HG03457 (cell line): ENCODE measurements at regions not wholly inside any gene's neighbourhood (a gene's known extent, or its start where the extent isn't known, plus 50 kb on each side); places are given as distances from the start of the nearest gene placed in this dataset.

ENCODE experiments used
- ATAC-seq: cut with Tn5 transposase; IDR thresholded peaks from one replicate; pipeline ENCODE4 v1.9.1; 2021; ENCODE audit warnings: moderate number of reproducible peaks; ENCODE audit not compliant: unreplicated experiment

DNA sequence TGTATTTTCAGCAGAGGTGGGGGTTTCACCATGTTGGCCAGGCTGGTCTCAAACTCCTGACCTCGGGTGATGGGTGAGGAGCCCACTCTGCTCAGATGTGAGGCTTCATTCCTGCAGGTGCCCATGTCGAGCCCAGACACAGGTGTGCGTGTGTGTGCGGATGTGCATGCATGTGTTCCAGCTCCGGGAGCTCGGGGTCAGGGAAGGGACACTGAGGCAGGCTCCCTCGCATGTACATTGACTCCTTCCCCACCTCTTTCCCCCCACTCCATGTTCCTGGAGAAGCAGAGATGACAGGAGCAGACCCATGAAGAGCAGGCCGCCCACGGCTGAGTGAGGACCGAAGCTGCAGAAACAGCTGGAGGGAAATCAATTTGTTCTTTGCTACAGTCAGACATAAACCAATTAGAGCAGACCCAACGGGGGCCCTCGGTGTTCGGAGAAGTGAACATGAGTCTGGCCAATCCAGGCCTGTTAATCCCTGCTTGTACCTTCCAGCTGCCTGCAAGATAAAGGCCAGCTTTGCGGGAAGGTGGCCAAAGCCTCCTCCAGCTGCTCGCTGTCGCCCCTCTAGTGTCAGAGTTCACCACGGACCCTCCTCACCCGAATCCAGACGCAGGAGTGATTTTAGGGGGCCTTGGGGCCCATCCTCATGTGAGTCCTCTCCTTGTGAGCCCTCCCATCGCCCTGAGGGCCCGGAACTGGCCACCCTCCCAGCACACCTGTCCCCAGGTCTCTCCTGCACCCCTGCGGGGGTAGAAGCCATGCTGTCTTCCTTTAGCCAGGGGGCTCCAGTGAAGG is 321.0 kb upstream of the RTL1 start:
- no peak for ATAC-seq

DNA sequence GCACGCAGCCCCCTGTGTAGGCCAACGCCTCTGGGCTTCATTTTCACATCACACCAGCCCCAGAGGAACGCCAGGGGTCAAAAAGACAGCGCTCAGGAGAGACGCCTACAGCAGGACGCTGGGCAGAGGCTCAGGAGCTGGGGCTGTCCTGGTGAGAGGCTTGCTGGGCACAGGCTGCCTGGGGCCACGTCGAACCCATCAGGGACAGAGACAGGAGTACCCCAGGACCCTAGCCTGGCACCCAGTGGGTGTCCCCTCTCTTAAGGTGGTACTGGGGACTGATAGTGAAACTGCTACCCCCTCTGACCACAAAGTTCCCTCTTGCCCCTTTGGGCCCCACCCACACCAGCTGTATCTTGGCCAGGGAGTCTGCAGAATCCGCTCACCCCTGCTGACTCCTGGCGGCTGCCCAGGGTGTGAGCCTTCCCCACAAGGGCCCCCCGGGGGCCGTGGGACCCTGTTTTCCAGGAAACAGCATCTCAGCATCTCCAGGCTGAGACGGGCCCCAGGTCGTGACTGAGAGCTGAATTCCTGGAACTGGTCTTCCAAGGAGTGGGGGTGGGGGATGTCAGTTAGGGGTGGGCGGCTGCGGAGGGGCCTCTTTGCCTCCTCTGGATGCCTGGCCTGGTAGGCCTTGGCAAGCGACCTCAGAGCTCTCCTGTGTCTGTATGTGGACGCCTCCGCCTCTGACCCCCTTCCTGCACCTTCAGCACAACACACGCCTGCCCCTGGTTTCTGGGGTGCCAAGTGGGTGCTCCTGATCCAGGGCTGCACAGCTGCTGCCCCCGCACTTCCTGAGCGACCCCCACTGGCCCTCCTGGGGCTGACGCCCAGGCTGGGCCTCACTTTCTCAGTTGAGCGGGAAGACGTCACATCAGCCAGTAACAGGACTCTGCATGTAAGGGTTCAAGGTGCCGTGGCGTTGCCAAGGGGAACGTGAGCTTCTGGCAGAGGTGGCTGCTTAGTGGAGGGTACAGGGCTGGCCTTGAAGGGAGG is 321.9 kb upstream of the RTL1 start:
- no peak for ATAC-seq

DNA sequence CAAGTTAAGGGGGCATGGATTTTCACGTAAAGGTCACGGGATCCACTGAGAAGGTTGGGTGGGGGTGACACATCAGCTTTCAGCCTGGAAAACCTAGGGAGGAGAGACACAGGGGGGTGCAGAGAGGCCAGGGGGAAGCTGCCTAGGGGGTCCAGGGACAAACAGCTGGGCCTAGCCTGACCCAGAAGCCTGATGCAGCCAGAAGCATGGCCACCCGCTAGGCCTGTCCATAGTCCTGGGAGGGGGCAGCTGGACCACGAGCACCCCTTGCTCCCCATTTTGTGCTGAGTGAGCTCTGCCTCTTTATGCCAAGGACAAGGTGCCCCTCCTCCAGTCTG is 322.7 kb upstream of the RTL1 start:
- no peak for ATAC-seq

DNA sequence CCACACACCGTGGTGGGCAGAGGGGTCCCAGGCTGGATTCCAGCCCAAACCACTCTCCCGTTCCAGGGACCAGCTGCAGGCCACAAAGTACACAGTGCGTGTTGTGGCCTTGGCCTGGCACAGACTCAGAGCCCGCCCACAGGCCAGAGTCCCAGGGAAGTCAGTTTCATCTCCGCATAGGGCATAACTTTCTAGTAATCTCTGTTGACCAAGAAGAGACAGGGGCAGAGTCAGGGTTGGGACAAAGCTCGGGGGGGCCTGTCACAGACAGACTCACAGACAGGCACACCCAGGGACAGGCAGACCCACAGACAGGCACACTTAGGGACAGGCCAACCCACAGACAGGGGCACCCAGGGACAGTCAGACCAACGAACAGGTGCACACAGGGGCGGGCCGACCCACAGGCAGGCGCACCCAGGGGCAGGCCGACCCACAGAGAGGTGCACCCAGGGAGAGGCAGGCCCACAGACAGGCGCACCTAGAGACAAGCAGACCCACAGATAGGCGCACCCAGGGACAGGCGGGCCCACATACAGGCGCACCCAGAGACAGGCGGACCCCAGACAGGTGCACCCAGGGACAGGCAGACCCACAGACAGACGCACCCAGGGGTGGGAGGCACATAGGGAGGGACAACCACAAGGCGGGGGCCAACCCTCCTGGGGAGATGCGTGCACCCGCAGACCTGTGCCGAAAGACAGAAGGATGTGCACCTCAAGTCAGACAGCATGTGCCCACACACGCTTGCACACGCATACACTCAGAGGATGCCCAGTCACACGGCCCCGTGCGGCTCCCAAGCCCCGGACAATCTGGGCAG is 323.3 kb upstream of the RTL1 start:
- no peak for ATAC-seq

DNA sequence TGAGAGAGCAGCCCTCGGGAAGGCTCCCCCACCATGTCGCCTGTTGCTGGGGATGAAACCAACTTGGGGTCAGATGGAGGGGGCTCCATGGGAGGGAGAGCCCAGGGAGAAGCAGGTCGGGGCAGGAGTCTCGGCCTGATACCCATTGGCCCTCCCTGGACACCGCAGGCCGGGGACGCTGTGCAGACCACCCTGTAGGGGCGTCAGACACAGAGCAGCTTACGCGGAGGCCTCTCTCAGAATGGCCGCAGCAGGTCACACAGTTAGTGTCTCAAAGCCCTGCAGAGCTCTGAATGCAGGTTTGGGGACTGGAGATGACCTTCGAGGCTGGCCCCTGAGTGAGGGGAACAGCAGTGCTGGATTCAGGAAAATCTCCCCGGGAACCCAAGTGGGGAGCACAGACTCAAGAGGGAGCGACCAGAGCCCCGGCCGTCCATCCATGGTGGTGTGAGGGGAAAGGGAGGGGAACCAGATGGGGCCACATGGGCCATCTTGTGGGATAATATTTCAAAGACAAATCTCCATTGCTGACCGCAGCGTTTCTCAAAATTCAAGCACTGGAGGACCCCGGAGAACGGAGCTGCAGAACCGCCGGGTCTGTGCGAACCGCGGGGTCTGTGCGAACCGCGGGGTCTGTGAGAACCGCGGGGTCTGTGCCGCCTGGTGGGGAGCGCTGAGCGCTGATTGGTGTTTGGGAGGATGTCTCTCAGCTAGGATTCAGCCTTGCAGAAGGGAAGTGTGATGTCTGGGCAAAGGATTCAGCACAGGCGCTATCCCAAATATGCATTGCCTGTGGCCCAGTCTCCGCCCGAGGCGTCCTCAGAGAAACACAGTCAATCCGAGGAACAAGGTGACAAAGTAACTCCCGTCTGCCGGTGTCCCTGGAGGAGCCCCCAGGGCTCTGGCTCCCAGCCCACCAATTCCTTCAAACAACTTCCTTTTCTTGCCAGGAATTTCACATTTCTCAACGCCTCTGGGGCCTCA is 324.4 kb upstream of the RTL1 start:
- ATAC-seq = no peak

DNA sequence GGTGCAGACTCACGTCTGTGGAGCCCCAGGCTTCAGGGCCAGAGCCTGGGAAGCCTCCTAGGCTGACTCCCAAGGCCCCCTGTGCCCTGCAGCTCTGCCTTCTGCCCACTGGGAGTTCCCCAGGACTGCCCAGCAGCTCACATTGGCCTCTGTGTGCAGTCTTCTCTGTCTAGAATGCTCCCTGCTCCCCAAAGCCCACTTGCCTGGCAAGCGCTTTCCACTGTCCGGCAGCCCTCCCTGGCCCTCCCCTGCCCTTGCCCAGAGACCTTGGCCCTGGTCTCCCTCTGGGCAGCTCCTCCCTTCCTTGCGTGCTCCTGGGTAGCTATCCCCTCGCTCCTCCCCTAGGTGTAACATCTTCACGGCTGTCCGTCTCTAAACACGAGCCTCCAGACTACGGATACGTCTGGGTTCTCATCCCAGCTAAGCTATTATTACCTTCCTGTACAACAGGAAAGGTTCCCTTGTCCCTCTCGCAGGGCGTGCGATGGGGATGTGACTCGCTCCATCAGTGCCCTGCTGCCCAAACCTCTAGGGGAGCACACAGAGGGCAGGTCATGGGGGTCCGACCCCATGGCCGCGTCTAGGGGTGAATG is 325.5 kb upstream of the RTL1 start:
- ATAC-seq = no peak

DNA sequence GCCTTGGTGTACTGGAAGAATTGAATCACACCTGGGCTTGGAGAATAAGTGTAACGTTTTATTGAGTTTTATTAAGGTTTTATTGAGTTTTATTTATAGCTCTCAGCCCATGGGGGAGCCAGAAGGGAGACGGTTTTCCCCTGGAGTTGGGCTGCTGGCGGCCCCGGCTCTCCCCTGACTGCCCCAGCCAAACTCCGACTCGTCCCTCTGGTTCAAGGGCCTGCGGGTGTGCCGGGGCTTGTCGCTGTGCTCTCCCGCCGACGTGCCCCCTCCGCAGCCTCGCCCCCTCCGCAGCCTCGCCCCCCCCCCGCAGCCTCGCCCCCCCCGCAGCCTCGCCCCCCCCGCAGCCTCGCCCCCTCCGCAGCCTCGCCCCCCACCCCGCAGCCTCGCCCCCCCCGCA is 326.1 kb upstream of the RTL1 start:
- no peak for ATAC-seq

DNA sequence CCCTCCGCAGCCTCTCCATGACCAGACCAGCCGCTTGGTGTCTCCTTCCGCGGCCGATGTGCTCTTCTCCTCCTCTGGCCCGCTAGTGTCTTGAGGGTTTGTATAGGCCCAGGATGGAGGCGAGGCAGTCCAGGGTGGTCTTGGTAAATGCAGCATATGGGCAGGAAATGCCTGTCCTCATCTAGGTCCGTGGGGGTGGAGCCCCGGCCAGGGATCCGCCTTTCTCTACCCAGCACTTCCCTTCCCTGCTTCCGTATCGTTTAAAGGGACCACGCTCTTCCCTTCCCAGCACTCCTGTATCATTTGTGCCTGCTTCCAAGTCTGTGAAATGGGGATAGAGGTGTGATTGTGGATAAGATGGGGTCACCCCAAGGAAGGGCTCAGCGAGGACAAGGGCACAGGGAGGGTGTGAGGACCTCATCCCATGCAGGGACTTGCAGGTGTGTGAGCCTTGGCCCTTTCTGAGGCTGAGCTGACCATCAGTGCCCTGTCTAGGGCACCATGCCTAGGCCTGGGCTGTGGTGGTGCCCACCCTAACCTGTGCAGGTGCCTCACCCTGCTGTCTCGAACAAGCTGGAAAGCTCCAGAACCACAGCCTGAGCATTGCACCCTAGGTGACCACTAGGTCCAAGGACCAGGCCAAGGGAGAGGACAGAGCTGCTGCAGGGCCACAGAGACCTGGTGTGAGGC is 326.8 kb upstream of the RTL1 start:
- ATAC-seq = no peak

DNA sequence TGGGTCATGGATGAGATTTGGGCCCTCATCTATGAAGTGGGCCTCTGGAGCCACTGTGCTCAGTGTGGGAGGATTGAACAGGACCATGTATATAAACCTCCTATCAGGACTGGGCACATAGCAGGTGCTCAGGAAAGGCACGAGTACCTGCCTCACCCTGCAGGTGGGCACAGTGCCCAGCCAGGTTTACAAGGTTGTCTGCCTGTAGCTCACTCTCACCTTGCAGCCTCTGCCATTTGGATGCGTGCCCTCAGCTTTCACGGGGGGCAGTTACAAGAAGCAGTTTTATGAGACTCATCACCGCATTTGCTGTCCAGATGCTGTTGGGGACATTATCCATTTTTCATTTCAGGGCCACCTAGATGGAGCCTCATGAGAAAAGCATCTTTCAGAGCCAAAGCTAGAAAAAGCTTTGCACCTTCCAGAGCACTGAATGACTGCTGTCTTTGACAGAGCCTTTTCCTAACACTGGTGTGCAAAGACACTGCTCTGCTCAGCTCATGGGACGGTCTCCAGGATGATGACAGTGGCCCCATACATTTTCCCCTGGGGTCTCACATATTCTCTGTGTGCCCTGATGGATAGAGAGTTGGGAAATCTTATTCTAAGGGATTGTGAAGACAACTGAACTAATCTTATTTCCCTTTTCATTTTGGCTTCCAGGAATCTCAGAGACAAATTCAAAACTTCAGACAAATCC is 327.5 kb upstream of the RTL1 start:
- ATAC-seq = no peak

DNA sequence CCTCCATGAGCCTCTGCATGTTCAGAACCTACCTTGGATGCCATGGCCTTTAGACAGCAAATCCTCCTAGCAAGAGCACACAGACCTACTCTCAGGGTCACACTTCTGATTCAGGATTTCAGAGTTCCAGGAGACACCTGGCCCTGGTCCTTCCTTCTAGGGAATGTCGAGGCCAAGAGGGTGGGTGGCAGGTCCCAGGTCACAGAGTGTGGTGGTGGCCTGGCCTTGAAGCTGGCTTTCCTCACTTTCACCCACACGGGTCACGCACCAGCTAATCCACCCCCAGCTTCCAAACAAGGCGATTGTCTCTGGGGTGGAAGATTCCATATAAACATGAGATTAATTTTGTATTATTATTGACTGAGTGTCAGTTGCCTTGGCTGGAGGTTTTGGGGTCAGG is 328.3 kb upstream of the RTL1 start:
- no peak for ATAC-seq

DNA sequence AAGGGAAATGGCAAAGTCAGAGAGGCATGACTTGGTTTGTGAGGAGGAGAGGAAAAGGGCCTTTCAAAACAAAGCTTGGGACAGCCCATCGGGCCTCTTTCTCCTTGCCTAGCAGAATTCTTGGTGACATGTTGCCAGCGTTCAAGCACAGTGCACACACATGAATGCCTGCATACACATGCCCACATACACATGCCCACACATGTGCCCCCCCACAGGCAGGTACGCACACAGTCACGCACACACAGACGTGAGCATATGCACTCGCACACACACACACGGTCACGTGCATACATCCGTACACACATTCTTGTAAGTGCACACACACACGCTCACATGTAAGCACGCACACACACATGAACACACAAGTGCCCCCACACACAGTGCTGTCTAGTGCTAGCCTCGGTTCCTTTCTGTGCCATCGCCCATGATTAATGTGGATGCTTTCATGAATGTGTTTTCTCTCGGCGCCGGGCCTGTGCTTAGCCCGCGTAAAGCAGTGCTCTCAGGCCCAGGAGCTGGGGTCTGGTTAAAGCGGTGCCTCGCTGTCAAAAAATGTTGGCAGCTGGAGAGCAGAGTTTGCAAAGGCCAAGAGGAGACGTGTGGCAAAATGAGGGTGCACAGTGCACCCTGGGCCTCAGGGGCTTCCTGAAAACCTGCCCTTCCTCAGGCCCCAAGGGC is 328.8 kb upstream of the DIO3 start:
- ATAC-seq = no peak

DNA sequence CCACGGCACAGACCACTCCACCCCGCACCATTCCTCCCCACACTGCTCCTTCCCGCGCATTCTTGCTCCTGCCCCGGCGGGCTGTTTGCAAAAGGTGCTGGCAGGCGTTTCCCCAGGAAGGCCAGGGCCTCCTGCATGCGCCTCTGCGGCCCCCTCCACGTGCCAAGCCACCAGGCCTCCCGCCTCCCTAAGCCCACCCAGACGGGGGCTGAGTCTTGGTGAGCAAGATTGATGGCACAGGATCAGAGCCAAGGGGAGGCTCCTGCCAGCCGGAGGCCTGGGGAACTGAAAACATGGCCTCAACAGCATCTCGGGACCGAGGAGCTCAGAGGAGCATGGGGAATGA is 328.3 kb upstream of the DIO3 start:
- no peak for ATAC-seq

DNA sequence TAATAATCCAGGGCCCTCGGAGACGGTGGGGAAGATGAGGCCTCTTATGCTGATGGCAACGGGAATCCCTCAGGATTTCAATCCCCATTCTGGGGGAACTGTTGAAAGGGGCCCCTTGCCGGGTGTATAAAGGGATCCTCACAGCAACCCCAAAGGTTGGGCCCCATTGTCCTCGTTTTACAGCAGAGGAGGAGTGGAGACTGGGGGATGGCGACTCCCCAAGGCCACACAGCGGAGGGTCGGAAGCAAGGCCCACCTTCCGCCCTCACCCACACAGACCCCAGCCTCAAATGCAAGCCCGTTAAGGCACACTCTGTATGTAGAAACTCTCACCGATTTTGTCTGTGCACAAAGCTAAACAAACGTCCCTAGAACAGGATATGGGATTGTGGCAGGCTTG is 327.9 kb upstream of the DIO3 start:
- no peak for ATAC-seq

DNA sequence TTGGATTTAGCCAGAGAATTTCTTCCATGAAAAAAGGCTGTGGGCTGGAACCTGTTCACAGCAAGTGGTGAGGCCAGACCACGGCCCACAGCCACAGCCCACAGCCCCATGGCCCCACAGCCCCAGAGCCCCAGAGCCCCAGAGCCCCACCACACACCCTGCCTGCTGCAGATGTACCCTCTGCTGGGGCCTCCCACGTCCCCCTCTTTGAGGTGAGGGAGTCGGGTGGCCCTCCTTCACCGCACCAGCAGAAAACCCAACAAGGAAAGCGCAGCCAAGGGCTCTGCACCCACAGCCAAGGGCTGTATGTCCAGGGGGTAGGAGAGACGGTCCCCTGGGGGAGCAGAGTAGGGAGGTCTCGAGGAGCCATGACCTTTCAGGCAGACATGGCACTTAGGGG is 327.5 kb upstream of the DIO3 start:
- no peak for ATAC-seq

DNA sequence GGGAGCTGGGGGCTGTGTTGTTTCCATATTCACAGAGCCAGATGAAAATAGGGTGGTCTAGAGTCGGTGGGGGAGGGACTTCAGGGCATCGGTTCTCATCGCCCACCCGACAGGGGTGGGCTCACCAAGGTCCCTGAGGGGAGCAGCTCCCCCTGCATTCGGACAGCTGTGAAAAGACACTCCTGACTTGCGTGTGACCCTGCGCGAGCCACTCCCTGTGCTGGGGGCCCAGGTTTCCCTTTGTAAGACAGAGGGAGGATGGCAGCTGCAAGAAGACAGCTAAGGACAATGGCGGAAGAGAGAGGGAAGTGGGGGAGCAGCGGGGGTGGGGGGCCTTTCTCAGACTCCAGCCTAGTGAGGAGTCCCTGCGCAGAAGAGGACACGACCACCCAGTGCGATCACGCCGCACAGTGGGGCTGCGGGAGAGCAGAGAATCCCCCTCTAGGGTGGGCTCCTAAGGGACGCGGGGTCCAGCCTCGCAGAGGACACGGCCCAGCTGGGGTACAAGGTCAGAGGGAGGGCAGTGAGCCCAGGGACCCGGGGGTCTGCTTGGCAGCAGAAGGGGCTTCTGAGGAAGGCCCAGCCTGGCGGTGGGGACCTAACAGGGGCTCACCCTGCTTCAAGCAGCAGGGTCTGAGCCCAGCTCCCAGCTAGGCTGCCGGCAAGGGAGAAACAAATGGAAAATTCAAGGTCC is 326.9 kb upstream of the DIO3 start:
- no peak for ATAC-seq

DNA sequence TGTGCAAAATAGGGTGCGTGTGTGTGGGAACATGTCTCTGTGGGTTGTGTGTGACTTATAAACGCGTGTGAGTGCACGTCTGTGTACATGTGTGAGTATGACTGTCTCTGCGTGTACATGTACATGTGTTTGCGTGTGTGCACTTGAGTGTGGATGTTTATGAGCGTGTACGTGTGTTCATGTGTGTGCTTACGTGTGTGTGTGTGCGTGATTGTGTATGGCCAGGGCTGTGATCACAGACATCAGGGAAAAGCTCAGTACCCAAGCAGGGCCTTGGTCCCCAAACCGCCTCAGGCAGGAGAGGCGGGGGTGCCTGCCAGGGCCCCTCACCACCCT is 326.3 kb upstream of the DIO3 start:
- ATAC-seq = no peak

DNA sequence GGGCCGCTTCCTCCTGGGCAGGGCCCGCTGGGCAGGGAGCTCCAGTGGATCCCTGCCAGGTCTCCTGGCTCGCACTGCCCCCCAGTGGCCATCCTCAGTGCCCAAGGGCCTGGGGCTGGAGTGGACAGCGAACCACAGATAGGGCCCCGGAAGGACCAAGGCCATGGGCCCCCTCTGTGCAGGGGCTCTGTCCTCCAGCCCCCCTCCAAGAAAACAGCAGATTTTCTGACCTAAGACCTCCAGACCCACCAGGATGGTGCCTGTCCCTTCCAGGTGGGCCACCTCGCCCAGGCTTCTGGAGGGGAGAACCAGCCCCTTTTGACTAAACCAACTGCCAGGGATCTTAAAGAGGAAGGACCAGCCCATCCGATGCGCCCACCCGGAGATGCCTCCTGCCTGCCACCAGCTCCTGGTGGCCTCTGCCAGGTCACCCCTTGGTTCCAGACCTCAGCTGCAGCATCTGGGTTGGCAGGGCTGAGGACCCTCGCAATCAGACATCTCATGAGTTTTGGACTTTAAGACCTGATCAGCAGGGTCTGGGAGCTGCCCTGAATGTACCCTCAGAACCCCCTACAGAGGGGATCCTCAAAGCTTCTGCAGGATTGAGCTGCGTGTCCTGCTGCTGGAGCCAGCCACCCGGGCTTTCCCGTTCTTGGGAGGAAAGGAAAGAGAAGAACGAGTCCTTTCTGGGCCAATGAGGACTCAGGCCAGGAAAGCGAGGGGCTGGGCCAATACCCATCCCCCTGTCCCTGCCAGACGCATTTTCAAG is 325.8 kb upstream of the DIO3 start:
- no peak for ATAC-seq
